ENCODE measurements at regions not wholly inside any gene's neighbourhood (a gene's known extent, or its start where the extent isn't known, plus 50 kb on each side); places are given as distances from the start of the nearest gene placed in this dataset.

GRCh38 chr11:25859776-25860175 lies 472.2 kb upstream of the ANO3 start:
- TF ChIP-seq CTCF (IDR thresholded peaks at IDR 0.05; ENCODE audit: low read depth, low read length): no peak
- no peak for TF ChIP-seq EZH2phosphoT487 (IDR thresholded peaks at IDR 0.05; ENCODE audit: low read depth)
